Adrenal gland (tissue), 9 donors: ENCODE measurements at regions not wholly inside any gene's neighbourhood (a gene's known extent, or its start where the extent isn't known, plus 50 kb on each side); places are given as distances from the start of the nearest gene placed in this dataset.

ENCODE experiments used
- DNase-seq, 7 donors: peaks; one replicate each; pipeline ENCODE4 v3.0.0-alpha.2; 2019 to 2020
- H3K27ac ChIP-seq, 5 donors: fragments of 200-600 bp; sonication (generic) in 4 of 5; 1 replicate in 3 of 5; 2 replicates in 2 of 5; pipeline versions ENCODE4 v1.5.1 to v1.8.0; 2016 to 2020; ENCODE audit warnings: mild to moderate bottlenecking in 1 of 5
- H3K27me3 ChIP-seq: fragments of 200-600 bp; 2 replicates; pipeline ENCODE4 v1.8.0; 2021
- H3K36me3 ChIP-seq, 2 donors: fragments of 200-600 bp; replicated peaks in 1 of 2; 1 replicate in 1 of 2; 2 replicates in 1 of 2; pipeline versions ENCODE4 v1.5.1 to v1.8.0; 2018 to 2022
- H3K4me1 ChIP-seq, 2 donors: fragments of 200-600 bp; replicated peaks in 1 of 2; 1 replicate in 1 of 2; 2 replicates in 1 of 2; pipeline versions ENCODE4 v1.5.1 to v1.8.0; 2018 to 2021
- H3K4me3 ChIP-seq, 4 donors: fragments of 200-600 bp; sonication (generic) in 3 of 4; one replicate each; pipeline ENCODE4 v1.5.1; 2016 to 2018
- H3K9me3 ChIP-seq, 3 donors: fragments of 200-600 bp; sonication (generic) in 1 of 3; replicated peaks in 1 of 3; 1 replicate in 2 of 3; 2 replicates in 1 of 3; pipeline versions ENCODE4 v1.5.1 to v1.8.0; 2016 to 2021
- POLR2A ChIP-seq, 2 donors: fragments of 450-650 bp; IDR thresholded peaks; one replicate each; pipeline ENCODE4 v1.6.1; 2017; ENCODE audit warnings: antibody characterized with exemption in 2 of 2, mild to moderate bottlenecking in 2 of 2, moderate library complexity in 1 of 2
- WGBS, 4 donors: extraction: QIAGEN DNeasy Blood & Tissue Kit in 2 of 4; methylation state at CpG; one replicate each; pipeline versions ENCODE4 v1.1.5 to v1.1.7; 2013 to 2017; 5-methylcytosine and 5-hydroxymethylcytosine counted together
- intact Hi-C, 2 donors: fragments of 100-400 bp; cut with DNase I; formaldehyde crosslinking; loops; one replicate each; pipeline versions ENCODE4 v1.14.1 to v1.15.0; 2022 to 2023
- TF ChIP-seq, protein P1 (sequence below), 6 experiments: fragments of 450-650 bp in 4 of 6; fragments of 200-600 bp in 2 of 6; sonication (generic) in 1 of 6; IDR thresholded peaks; 1 replicate in 5 of 6; 2 replicates in 1 of 6; pipeline versions ENCODE4 v1.5.1 to v1.8.0; 2016 to 2021; ENCODE audit warnings: antibody characterized with exemption in 6 of 6, mild to moderate bottlenecking in 2 of 6, moderate library complexity in 1 of 6
- donor health status: healthy with polysubstance abuse.
- donor health status: Bipolar disorder and iron deficiency.
- donor health status: DM: yes; HTN: yes; CAD: no.
- donor health status: DM: no; HTN: no; CAD: no.
- donor health status: DM: no; HTN: no; CAD: no.

GRCh38 chr10:44036425-44036824 lies 348.5 kb downstream of the CXCL12 start:
- no peak overlapping the region for H3K4me3 ChIP-seq
- intact Hi-C loops, result no loop called here
- no peaks in the 10 kb centered on the region for H3K4me1 ChIP-seq
- H3K9me3 ChIP-seq, result no peaks in the 10 kb centered on the region
- no peaks in the 10 kb centered on the region for H3K27me3 ChIP-seq
- DNase-seq, result no peak
- no peaks in the 10 kb centered on the region for H3K36me3 ChIP-seq
- TF ChIP-seq POLR2A (IDR thresholded peaks at IDR 0.05), result no peak
- TF ChIP-seq, protein P1, sequence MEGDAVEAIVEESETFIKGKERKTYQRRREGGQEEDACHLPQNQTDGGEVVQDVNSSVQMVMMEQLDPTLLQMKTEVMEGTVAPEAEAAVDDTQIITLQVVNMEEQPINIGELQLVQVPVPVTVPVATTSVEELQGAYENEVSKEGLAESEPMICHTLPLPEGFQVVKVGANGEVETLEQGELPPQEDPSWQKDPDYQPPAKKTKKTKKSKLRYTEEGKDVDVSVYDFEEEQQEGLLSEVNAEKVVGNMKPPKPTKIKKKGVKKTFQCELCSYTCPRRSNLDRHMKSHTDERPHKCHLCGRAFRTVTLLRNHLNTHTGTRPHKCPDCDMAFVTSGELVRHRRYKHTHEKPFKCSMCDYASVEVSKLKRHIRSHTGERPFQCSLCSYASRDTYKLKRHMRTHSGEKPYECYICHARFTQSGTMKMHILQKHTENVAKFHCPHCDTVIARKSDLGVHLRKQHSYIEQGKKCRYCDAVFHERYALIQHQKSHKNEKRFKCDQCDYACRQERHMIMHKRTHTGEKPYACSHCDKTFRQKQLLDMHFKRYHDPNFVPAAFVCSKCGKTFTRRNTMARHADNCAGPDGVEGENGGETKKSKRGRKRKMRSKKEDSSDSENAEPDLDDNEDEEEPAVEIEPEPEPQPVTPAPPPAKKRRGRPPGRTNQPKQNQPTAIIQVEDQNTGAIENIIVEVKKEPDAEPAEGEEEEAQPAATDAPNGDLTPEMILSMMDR (IDR thresholded peaks at IDR 0.05), result no peak
- no peak overlapping the region for H3K27ac ChIP-seq
- WGBS, 4 donors, result 66 to 87% (median 82%) methylated on average over 3 of the region's 3 CpGs

DNA sequence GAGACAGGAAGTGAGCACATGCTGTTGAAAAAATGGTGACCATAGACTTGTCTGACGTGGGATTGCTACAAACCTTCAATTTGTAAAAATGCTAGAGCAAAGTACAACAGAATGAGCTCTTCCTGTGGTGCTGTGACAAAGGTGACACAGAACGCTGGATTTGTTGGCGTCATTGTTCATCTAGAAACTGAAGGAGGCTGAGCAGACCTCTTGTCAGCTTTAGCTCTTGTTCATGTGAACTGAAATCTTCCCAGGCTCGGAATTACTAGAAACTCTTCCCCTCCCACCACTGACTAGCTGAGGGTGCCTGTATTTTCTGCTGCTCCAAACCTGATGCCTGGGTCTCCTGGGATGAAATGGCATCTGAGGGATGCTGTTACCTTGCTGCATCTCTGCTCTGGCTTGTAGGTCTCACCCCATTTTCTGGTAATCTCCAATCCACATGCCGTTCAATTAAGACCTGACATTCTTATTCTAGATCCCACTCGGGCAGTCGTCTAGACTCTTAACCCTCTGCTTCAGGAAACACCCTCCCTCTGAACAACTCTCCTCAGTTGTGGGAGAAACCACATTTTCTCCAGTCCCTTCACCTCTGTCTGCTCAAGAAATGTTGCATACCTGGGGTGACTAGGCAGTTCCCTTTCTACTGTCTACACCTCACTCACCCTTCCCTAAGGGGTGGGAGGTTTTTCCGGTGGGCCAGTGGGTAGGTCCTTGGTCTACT lies 349.3 kb downstream of the CXCL12 start:
- H3K36me3 ChIP-seq, result no peaks in the 10 kb centered on the region
- no peaks in the 10 kb centered on the region for H3K27me3 ChIP-seq
- no peak overlapping the region for H3K4me3 ChIP-seq
- no peaks in the 10 kb centered on the region for H3K4me1 ChIP-seq
- intact Hi-C loops, result no loop called here
- WGBS, 4 donors, result 69 to 83% (median 71%) methylated on average over 8 of the region's 8 CpGs
- no peak for DNase-seq
- H3K27ac ChIP-seq, result no peak overlapping the region
- TF ChIP-seq, protein P1 (IDR thresholded peaks at IDR 0.05), result no peak
- TF ChIP-seq POLR2A (IDR thresholded peaks at IDR 0.05), result no peak
- no peaks in the 10 kb centered on the region for H3K9me3 ChIP-seq

- Histone ChIP-seq H3K9me3 (no peaks in the 10 kb centered on the region), H3K4me3 (no peak overlapping the region), H3K27ac (no peak overlapping the region), H3K27me3 (no peaks in the 10 kb centered on the region), H3K4me1 (no peaks in the 10 kb centered on the region), H3K36me3 (no peaks in the 10 kb centered on the region)
- intact Hi-C loops, result no loop called here
- no peak for DNase-seq
- TF ChIP-seq, protein P1 (IDR thresholded peaks at IDR 0.05), result no peak
- no peak for TF ChIP-seq POLR2A (IDR thresholded peaks at IDR 0.05)
- WGBS, 4 donors, result 90 to 98% (median 96%) methylated on average over 1 of the region's 1 CpG
Observed at GRCh38 chr10:44034946-44035345, 350.0 kb downstream of the CXCL12 start.

- 81 to 91% (median 82%) methylated on average over 3 of the region's 3 CpGs for WGBS, 4 donors
- Histone ChIP-seq H3K36me3 (no peaks in the 10 kb centered on the region), H3K4me1 (no peaks in the 10 kb centered on the region), H3K4me3 (no peak overlapping the region), H3K27me3 (no peaks in the 10 kb centered on the region), H3K27ac (no peak overlapping the region), H3K9me3 (no peaks in the 10 kb centered on the region)
- no peak for DNase-seq
- TF ChIP-seq, protein P1 (IDR thresholded peaks at IDR 0.05), result no peak
- no peak for TF ChIP-seq POLR2A (IDR thresholded peaks at IDR 0.05)
- intact Hi-C loops, result no loop called here
Observed at GRCh38 chr10:44033008-44033407, 351.9 kb downstream of the CXCL12 start.
